Upper lobe of right lung (tissue), 1 donor: ENCODE measurements at regions not wholly inside any gene's neighbourhood (a gene's known extent, or its start where the extent isn't known, plus 50 kb on each side); places are given as distances from the start of the nearest gene placed in this dataset.

Experiments
- ATAC-seq: fragments of 200-7000 bp; cut with Tn5 transposase; one replicate; pipeline ENCODE4 v1.9.1; 2020; ENCODE audit warnings: mild to moderate bottlenecking, moderate library complexity
- DNase-seq: peaks from one replicate; pipeline ENCODE4 v3.0.0-alpha.2; 2020
- H3K27ac ChIP-seq: fragments of 200-600 bp; one replicate; pipeline ENCODE4 v1.8.0; 2022
- H3K27me3 ChIP-seq: fragments of 200-600 bp; one replicate; pipeline ENCODE4 v1.8.0; 2022; ENCODE audit warnings: mild to moderate bottlenecking
- H3K36me3 ChIP-seq: fragments of 200-600 bp; one replicate; pipeline ENCODE4 v1.8.0; 2022
- H3K4me1 ChIP-seq: fragments of 200-600 bp; one replicate; pipeline ENCODE4 v1.8.0; 2022
- H3K4me3 ChIP-seq: fragments of 200-600 bp; one replicate; pipeline ENCODE4 v1.8.0; 2022; ENCODE audit warnings: mild to moderate bottlenecking
- H3K9me3 ChIP-seq: fragments of 200-600 bp; one replicate; pipeline ENCODE4 v1.8.0; 2022
- CTCF ChIP-seq: fragments of 200-600 bp; IDR thresholded peaks from one replicate; pipeline ENCODE4 v1.8.0; 2022; ENCODE audit warnings: antibody characterized with exemption
- intact Hi-C: fragments of 100-400 bp; cut with DNase I; formaldehyde crosslinking; loops from one replicate; pipeline ENCODE4 v1.11.0; 2022
- donor health status: DM: no; HTN: yes; CAD: no; lungs with severe emphysema.

GRCh38 chr3:115254492-115255196 lies 107.6 kb upstream of the ZBTB20 start:
- H3K4me1 ChIP-seq, result no peaks in the 10 kb centered on the region
- H3K4me3 ChIP-seq, result no peak overlapping the region
- H3K36me3 ChIP-seq, result no peaks in the 10 kb centered on the region
- intact Hi-C loops, result no loop called here
- H3K27ac ChIP-seq, result no peak overlapping the region
- TF ChIP-seq CTCF, result no peak
- ATAC-seq (no peak), DNase-seq (peak; percentile 54)
- H3K27me3 ChIP-seq, result no peaks in the 10 kb centered on the region
- H3K9me3 ChIP-seq, result no peaks in the 10 kb centered on the region

GRCh38 chr3:115255197-115255585 lies 108.1 kb upstream of the ZBTB20 start:
- no peak for ATAC-seq
- intact Hi-C loops, result no loop called here
- TF ChIP-seq CTCF, result no peak

GRCh38 chr3:115270849-115271248 lies 123.8 kb upstream of the ZBTB20 start:
- H3K27ac ChIP-seq, result no peak overlapping the region
- DNase-seq (no peak), ATAC-seq (no peak)
- no peaks in the 10 kb centered on the region for H3K27me3 ChIP-seq
- H3K4me3 ChIP-seq, result no peak overlapping the region
- TF ChIP-seq CTCF, result no peak
- H3K4me1 ChIP-seq, result no peaks in the 10 kb centered on the region
- no peaks in the 10 kb centered on the region for H3K36me3 ChIP-seq
- intact Hi-C loops, result no loop called here
- no peaks in the 10 kb centered on the region for H3K9me3 ChIP-seq

More at GRCh38 chr3:115255197-115255585, 108.1 kb upstream of the ZBTB20 start:
- H3K27ac ChIP-seq, result no peak overlapping the region
- no peak overlapping the region for H3K4me3 ChIP-seq
- H3K9me3 ChIP-seq, result no peaks in the 10 kb centered on the region
- H3K4me1 ChIP-seq, result no peaks in the 10 kb centered on the region
- no peaks in the 10 kb centered on the region for H3K27me3 ChIP-seq
- no peak for DNase-seq
- H3K36me3 ChIP-seq, result no peaks in the 10 kb centered on the region

GRCh38 chr3:115272036-115272824 lies 125.1 kb upstream of the ZBTB20 start:
- intact Hi-C loops, result no loop called here
- ATAC-seq (no peak), DNase-seq (no peak)

GRCh38 chr3:115275896-115276295 lies 128.8 kb upstream of the ZBTB20 start:
- Histone ChIP-seq H3K27me3 (no peaks in the 10 kb centered on the region), H3K36me3 (no peaks in the 10 kb centered on the region), H3K9me3 (no peaks in the 10 kb centered on the region), H3K4me1 (peaks cover 3% of the 10 kb centered on the region), H3K27ac (no peak overlapping the region), H3K4me3 (no peak overlapping the region)
- TF ChIP-seq CTCF, result no peak
- ATAC-seq (no peak), DNase-seq (no peak)
- intact Hi-C loops, result no loop called here

More at GRCh38 chr3:115272036-115272824, 125.1 kb upstream of the ZBTB20 start:
- no peaks in the 10 kb centered on the region for H3K36me3 ChIP-seq
- no peaks in the 10 kb centered on the region for H3K4me1 ChIP-seq
- H3K9me3 ChIP-seq, result no peaks in the 10 kb centered on the region
- no peak overlapping the region for H3K27ac ChIP-seq
- TF ChIP-seq CTCF, result no peak
- H3K4me3 ChIP-seq, result no peak overlapping the region
- H3K27me3 ChIP-seq, result no peaks in the 10 kb centered on the region
